HUES48 (cell line): ENCODE measurements at regions not wholly inside any gene's neighbourhood (a gene's known extent, or its start where the extent isn't known, plus 50 kb on each side); places are given as distances from the start of the nearest gene placed in this dataset.

ENCODE experiments used
- H3K27ac ChIP-seq: one replicate; pipeline ENCODE4 v1.7.0; 2013; ENCODE audit warnings: low read depth, low read length, inconsistent platforms
- H3K27me3 ChIP-seq: 2 replicates; pipeline ENCODE4 v1.6.1; 2013; ENCODE audit warnings: mild to moderate bottlenecking, low read length; ENCODE audit not compliant: control insufficient read depth, insufficient read depth
- H3K36me3 ChIP-seq: 2 replicates; pipeline ENCODE4 v1.6.1; 2013; ENCODE audit warnings: low read length; ENCODE audit not compliant: control insufficient read depth, insufficient read depth
- H3K4me1 ChIP-seq: 2 replicates; pipeline ENCODE4 v1.6.1; 2013; ENCODE audit warnings: mild to moderate bottlenecking, low read length; ENCODE audit not compliant: control insufficient read depth, insufficient read depth
- H3K4me3 ChIP-seq: 2 replicates; pipeline ENCODE4 v1.5.1; 2013; ENCODE audit warnings: mild to moderate bottlenecking, low read depth, low read length
- H3K9ac ChIP-seq: 2 replicates; pipeline ENCODE4 v1.6.1; 2013; ENCODE audit warnings: mild to moderate bottlenecking, low read depth, low read length, moderate library complexity
- H3K9me3 ChIP-seq: 2 replicates; pipeline ENCODE4 v1.6.1; 2013; ENCODE audit warnings: low read length; ENCODE audit not compliant: control insufficient read depth, insufficient read depth

- H3K4me3 ChIP-seq: no peak overlapping the region
- H3K36me3 ChIP-seq: no peaks in the 10 kb centered on the region
- H3K9me3 ChIP-seq: no peaks in the 10 kb centered on the region
- no peak overlapping the region for H3K9ac ChIP-seq
- no peaks in the 10 kb centered on the region for H3K27me3 ChIP-seq
- H3K27ac ChIP-seq: no peak overlapping the region
- H3K4me1 ChIP-seq: no peaks in the 10 kb centered on the region
Measured at GRCh38 chr11:27820249-27820648, 120.0 kb upstream of the BDNF start.

GRCh38 chr11:27816197-27816596, 115.9 kb upstream of the BDNF start:
- Histone ChIP-seq H3K36me3 (no peaks in the 10 kb centered on the region), H3K9me3 (no peaks in the 10 kb centered on the region), H3K27me3 (no peaks in the 10 kb centered on the region), H3K9ac (no peak overlapping the region), H3K27ac (no peak overlapping the region), H3K4me3 (no peak overlapping the region), H3K4me1 (no peaks in the 10 kb centered on the region)

- Histone ChIP-seq H3K9ac (no peak overlapping the region), H3K27me3 (no peaks in the 10 kb centered on the region)
Measured at GRCh38 chr11:27812341-27812740, 112.1 kb upstream of the BDNF start.

GRCh38 chr11:27807596-27807995, 107.3 kb upstream of the BDNF start:
- Histone ChIP-seq H3K9me3 (no peaks in the 10 kb centered on the region), H3K4me1 (no peaks in the 10 kb centered on the region), H3K27ac (no peak overlapping the region), H3K9ac (no peak overlapping the region), H3K36me3 (no peaks in the 10 kb centered on the region), H3K4me3 (no peak overlapping the region), H3K27me3 (no peaks in the 10 kb centered on the region)

More at GRCh38 chr11:27812341-27812740, 112.1 kb upstream of the BDNF start:
- Histone ChIP-seq H3K27ac (no peak overlapping the region), H3K4me3 (no peak overlapping the region), H3K36me3 (no peaks in the 10 kb centered on the region), H3K9me3 (no peaks in the 10 kb centered on the region), H3K4me1 (no peaks in the 10 kb centered on the region)

- no peaks in the 10 kb centered on the region for H3K9me3 ChIP-seq
- H3K27me3 ChIP-seq: no peaks in the 10 kb centered on the region
- H3K4me3 ChIP-seq: no peak overlapping the region
- no peak overlapping the region for H3K9ac ChIP-seq
- no peaks in the 10 kb centered on the region for H3K36me3 ChIP-seq
- 0 out of 2 replicates have a peak, but pooled peaks cover 4% of the 10 kb centered on the region for H3K4me1 ChIP-seq
- H3K27ac ChIP-seq: no peak overlapping the region
Measured at GRCh38 chr11:27806122-27806521, 105.9 kb upstream of the BDNF start.

- Histone ChIP-seq H3K4me3 (peak overlapping the region; percentile 29; the same call in 1 of the 2 replicates), H3K27me3 (peaks cover 62% of the 10 kb centered on the region), H3K4me1 (peaks cover 17% of the 10 kb centered on the region), H3K9me3 (no peaks in the 10 kb centered on the region; the same call in 1 of the 2 replicates), H3K27ac (peak overlapping the region; percentile 55), H3K36me3 (no peaks in the 10 kb centered on the region), H3K9ac (no peak overlapping the region)
Measured at GRCh38 chr11:27795955-27796861, 96.0 kb upstream of the BDNF start.

GRCh38 chr11:27786864-27787263, 86.6 kb upstream of the BDNF start:
- H3K4me1 ChIP-seq: no peaks in the 10 kb centered on the region
- H3K4me3 ChIP-seq: no peak overlapping the region
- no peaks in the 10 kb centered on the region for H3K9me3 ChIP-seq
- H3K36me3 ChIP-seq: no peaks in the 10 kb centered on the region
- H3K27ac ChIP-seq: no peak overlapping the region
- no peak overlapping the region for H3K9ac ChIP-seq
- no peaks in the 10 kb centered on the region for H3K27me3 ChIP-seq

GRCh38 chr11:27786331-27786730, 86.1 kb upstream of the BDNF start:
- no peaks in the 10 kb centered on the region for H3K9me3 ChIP-seq

GRCh38 chr11:27783701-27784355, 83.6 kb upstream of the BDNF start:
- Histone ChIP-seq H3K4me1 (no peaks in the 10 kb centered on the region), H3K9me3 (no peaks in the 10 kb centered on the region), H3K36me3 (no peaks in the 10 kb centered on the region), H3K27ac (no peak overlapping the region), H3K9ac (no peak overlapping the region), H3K27me3 (no peaks in the 10 kb centered on the region), H3K4me3 (no peak overlapping the region)

More at GRCh38 chr11:27786331-27786730, 86.1 kb upstream of the BDNF start:
- no peak overlapping the region for H3K4me3 ChIP-seq
- no peak overlapping the region for H3K27ac ChIP-seq
- no peaks in the 10 kb centered on the region for H3K27me3 ChIP-seq
- H3K4me1 ChIP-seq: no peaks in the 10 kb centered on the region
- no peaks in the 10 kb centered on the region for H3K36me3 ChIP-seq
- no peak overlapping the region for H3K9ac ChIP-seq

GRCh38 chr11:27777033-27777432, 76.8 kb upstream of the BDNF start:
- Histone ChIP-seq H3K4me3 (no peak overlapping the region), H3K36me3 (no peaks in the 10 kb centered on the region), H3K9ac (no peak overlapping the region), H3K27me3 (no peaks in the 10 kb centered on the region), H3K27ac (no peak overlapping the region), H3K4me1 (no peaks in the 10 kb centered on the region), H3K9me3 (no peaks in the 10 kb centered on the region)

GRCh38 chr11:27773884-27774283, 73.6 kb upstream of the BDNF start:
- no peaks in the 10 kb centered on the region for H3K36me3 ChIP-seq
- H3K27me3 ChIP-seq: no peaks in the 10 kb centered on the region
- no peaks in the 10 kb centered on the region for H3K4me1 ChIP-seq
- no peak overlapping the region for H3K27ac ChIP-seq
- H3K9me3 ChIP-seq: no peaks in the 10 kb centered on the region
- no peak overlapping the region for H3K4me3 ChIP-seq
- H3K9ac ChIP-seq: no peak overlapping the region
